Keratinocyte (primary cell): ENCODE measurements at regions not wholly inside any gene's neighbourhood (a gene's known extent, or its start where the extent isn't known, plus 50 kb on each side); places are given as distances from the start of the nearest gene placed in this dataset.

Experiments
- CTCF ChIP-seq, 3 experiments: IDR thresholded peaks in 1 of 3; conservative IDR thresholded peaks in 1 of 3; optimal IDR thresholded peaks in 1 of 3; 2 replicates in 2 of 3; 3 replicates in 1 of 3; pipeline versions ENCODE3 to v1.5.1; 2011; ENCODE audit warnings: low read length in 3 of 3, mild to moderate bottlenecking in 3 of 3, moderate library complexity in 2 of 3, control low read depth in 1 of 3, inconsistent platforms in 1 of 3; ENCODE audit not compliant: insufficient read depth in 2 of 3; ENCODE audit errors: extremely low read depth in 1 of 3
- EZH2 ChIP-seq: IDR thresholded peaks from one replicate; pipeline ENCODE4 v1.6.1; 2012; ENCODE audit warnings: inconsistent platforms, mild to moderate bottlenecking, low read length, moderate library complexity

GRCh38 chr7:20520530-20520929 is 94.9 kb upstream of the ABCB5 start:
- TF ChIP-seq CTCF (optimal IDR thresholded peaks at IDR 0.05 in 1 of 3, IDR thresholded peaks at IDR 0.05 in 1 of 3, conservative IDR thresholded peaks at IDR 0.05 in 1 of 3; ENCODE audit: extremely low read depth in 1 of 3, insufficient read depth in 2 of 3, low read length in 3 of 3), result no peak
- no peak for TF ChIP-seq EZH2
